ENCODE measurements at regions not wholly inside any gene's neighbourhood (a gene's known extent, or its start where the extent isn't known, plus 50 kb on each side); places are given as distances from the start of the nearest gene placed in this dataset.

GRCh38 chr5:12016159-12016746 lies 112.0 kb upstream of the CTNND2 start:
- Mint-ChIP-seq H3K27ac (ENCODE audit: unreplicated experiment) (no peak overlapping the region), H3K27me3 (ENCODE audit: unreplicated experiment) (no peaks in the 10 kb centered on the region), H3K4me3 (ENCODE audit: unreplicated experiment) (no peak overlapping the region), H3K4me1 (ENCODE audit: unreplicated experiment) (no peaks in the 10 kb centered on the region), H3K9me3 (ENCODE audit: unreplicated experiment) (no peaks in the 10 kb centered on the region), H3K36me3 (ENCODE audit: low read depth, unreplicated experiment) (no peaks in the 10 kb centered on the region)
- no peak for DNase-seq (ENCODE audit: low spot score)
- TF ChIP-seq CTCF (IDR thresholded peaks at IDR 0.05; ENCODE audit: unreplicated experiment), result no peak

DNA sequence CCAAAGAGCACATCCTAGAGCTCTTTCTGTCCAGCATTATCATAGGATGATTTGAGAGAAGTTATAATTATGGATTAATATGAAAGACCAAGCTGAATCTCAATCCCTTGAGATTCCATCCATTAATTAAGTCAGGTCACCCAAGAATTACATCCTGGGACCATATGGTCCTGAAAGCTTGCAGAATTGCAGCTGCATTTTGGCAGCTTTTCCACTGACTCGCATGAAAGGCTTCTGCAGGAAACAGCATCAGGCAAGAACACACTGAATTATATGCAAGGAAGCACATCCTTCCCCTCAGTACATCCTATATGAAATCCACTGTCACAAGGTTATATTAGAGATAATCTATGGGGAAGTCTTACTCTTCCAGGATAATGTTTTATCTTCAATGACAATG lies 109.1 kb upstream of the CTNND2 start:
- DNase-seq (ENCODE audit: low spot score), result no peak
- Mint-ChIP-seq H3K27ac (ENCODE audit: unreplicated experiment) (no peak overlapping the region), H3K4me3 (ENCODE audit: unreplicated experiment) (no peak overlapping the region), H3K27me3 (ENCODE audit: unreplicated experiment) (no peaks in the 10 kb centered on the region), H3K9me3 (ENCODE audit: unreplicated experiment) (no peaks in the 10 kb centered on the region), H3K4me1 (ENCODE audit: unreplicated experiment) (no peaks in the 10 kb centered on the region), H3K36me3 (ENCODE audit: low read depth, unreplicated experiment) (peaks cover 4% of the 10 kb centered on the region)
- TF ChIP-seq CTCF (IDR thresholded peaks at IDR 0.05; ENCODE audit: unreplicated experiment), result no peak

GRCh38 chr5:12003680-12004079 lies 99.4 kb upstream of the CTNND2 start:
- no peaks in the 10 kb centered on the region for H3K4me1 Mint-ChIP-seq (ENCODE audit: unreplicated experiment)
- no peaks in the 10 kb centered on the region for H3K27me3 Mint-ChIP-seq (ENCODE audit: unreplicated experiment)
- no peak overlapping the region for H3K27ac Mint-ChIP-seq (ENCODE audit: unreplicated experiment)
- no peak for TF ChIP-seq CTCF (IDR thresholded peaks at IDR 0.05; ENCODE audit: unreplicated experiment)
- DNase-seq (ENCODE audit: low spot score), result no peak
- no peak overlapping the region for H3K4me3 Mint-ChIP-seq (ENCODE audit: unreplicated experiment)
- H3K36me3 Mint-ChIP-seq (ENCODE audit: low read depth, unreplicated experiment), result no peaks in the 10 kb centered on the region
- H3K9me3 Mint-ChIP-seq (ENCODE audit: unreplicated experiment), result no peaks in the 10 kb centered on the region

- no peak overlapping the region for H3K4me3 Mint-ChIP-seq (ENCODE audit: unreplicated experiment)
- no peaks in the 10 kb centered on the region for H3K36me3 Mint-ChIP-seq (ENCODE audit: low read depth, unreplicated experiment)
- no peak overlapping the region for H3K27ac Mint-ChIP-seq (ENCODE audit: unreplicated experiment)
- TF ChIP-seq CTCF (IDR thresholded peaks at IDR 0.05; ENCODE audit: unreplicated experiment), result no peak
- no peaks in the 10 kb centered on the region for H3K4me1 Mint-ChIP-seq (ENCODE audit: unreplicated experiment)
- no peaks in the 10 kb centered on the region for H3K9me3 Mint-ChIP-seq (ENCODE audit: unreplicated experiment)
- no peaks in the 10 kb centered on the region for H3K27me3 Mint-ChIP-seq (ENCODE audit: unreplicated experiment)
- DNase-seq (ENCODE audit: low spot score), result no peak
These were observed 94.2 kb upstream of the CTNND2 start for GRCh38 chr5:11998397-11998796.

- Mint-ChIP-seq H3K9me3 (ENCODE audit: unreplicated experiment) (no peaks in the 10 kb centered on the region), H3K4me1 (ENCODE audit: unreplicated experiment) (no peaks in the 10 kb centered on the region), H3K4me3 (ENCODE audit: unreplicated experiment) (no peak overlapping the region), H3K27ac (ENCODE audit: unreplicated experiment) (no peak overlapping the region), H3K36me3 (ENCODE audit: low read depth, unreplicated experiment) (no peaks in the 10 kb centered on the region), H3K27me3 (ENCODE audit: unreplicated experiment) (no peaks in the 10 kb centered on the region)
- no peak for DNase-seq (ENCODE audit: low spot score)
- no peak for TF ChIP-seq CTCF (IDR thresholded peaks at IDR 0.05; ENCODE audit: unreplicated experiment)
These were observed 93.7 kb upstream of the CTNND2 start for GRCh38 chr5:11997942-11998341.
